H1 (cell line): ENCODE measurements at regions not wholly inside any gene's neighbourhood (a gene's known extent, or its start where the extent isn't known, plus 50 kb on each side); places are given as distances from the start of the nearest gene placed in this dataset.

Experiments used
- CTCF ChIA-PET: fragments of 300-600 bp; sonication (Branson Sonifier 250); formaldehyde crosslinking; loops from one replicate; lab custom pipeline; 2021; ENCODE audit not compliant: partially characterized antibody; lab: Charles Lee
- POLR2A ChIA-PET: fragments of 300-600 bp; sonication (Branson Sonifier 250); formaldehyde crosslinking; loops from one replicate; lab custom pipeline; 2021; ENCODE audit warnings: inconsistent platforms; ENCODE audit not compliant: partially characterized antibody; lab: Charles Lee
- DNase-seq, 2 experiments: peaks; one replicate each; pipeline versions ENCODE4 v3.0.0 to v3.0.0-alpha.2; 2010 to 2022; ENCODE audit warnings: low spot score in 2 of 2, low read depth in 1 of 2, mixed read lengths in 1 of 2
- FAIRE-seq: peaks from 2 replicates; lab custom pipeline; 2011; peaks lifted over from hg19 to GRCh38; lab: Jason Lieb, UNC
- H2AFZ ChIP-seq: 2 replicates; pipeline ENCODE4 v1.8.1; 2012; ENCODE audit warnings: low read length, inconsistent platforms
- H2AK5ac ChIP-seq: 2 replicates; pipeline ENCODE4 v1.6.1; 2013; ENCODE audit warnings: low read depth, low read length
- H2BK120ac ChIP-seq: replicated peaks from 2 replicates; pipeline ENCODE3; 2013; ENCODE audit warnings: low read depth, low read length, inconsistent platforms
- H2BK12ac ChIP-seq: 2 replicates; pipeline ENCODE4 v1.6.1; 2013; ENCODE audit warnings: low read depth, low read length
- H2BK15ac ChIP-seq: 2 replicates; pipeline ENCODE4 v1.6.1; 2013; ENCODE audit warnings: low read length
- H2BK20ac ChIP-seq: 2 replicates; pipeline ENCODE4 v1.6.1; 2013; ENCODE audit warnings: low read length
- H2BK5ac ChIP-seq: 2 replicates; pipeline ENCODE4 v1.6.1; 2013; ENCODE audit warnings: low read depth, low read length
- H3K14ac ChIP-seq: 2 replicates; pipeline ENCODE4 v1.6.1; 2013; ENCODE audit warnings: inconsistent platforms; ENCODE audit not compliant: insufficient read length
- H3K18ac ChIP-seq: 2 replicates; pipeline ENCODE4 v1.6.1; 2013; ENCODE audit warnings: low read length; ENCODE audit errors: extremely low read depth
- H3K23ac ChIP-seq: 2 replicates; pipeline ENCODE4 v1.6.1; 2013; ENCODE audit warnings: inconsistent platforms; ENCODE audit not compliant: insufficient read length
- H3K23me2 ChIP-seq: 2 replicates; pipeline ENCODE4 v1.6.1; 2013; ENCODE audit warnings: low read depth, low read length
- H3K27ac ChIP-seq: 2 replicates; pipeline ENCODE4 v1.6.1; 2011; ENCODE audit warnings: low read depth, low read length, inconsistent platforms
- H3K27me3 ChIP-seq, 4 experiments: replicated peaks in 1 of 4; 1 replicate in 1 of 4; 2 replicates in 3 of 4; pipeline versions ENCODE4 v1.6.1 to v1.8.1; 2011 to 2013; ENCODE audit warnings: low read length in 3 of 4, mild to moderate bottlenecking in 3 of 4, inconsistent platforms in 2 of 4, mixed read lengths in 2 of 4, moderate library complexity in 1 of 4; ENCODE audit not compliant: control insufficient read depth in 3 of 4, insufficient read depth in 3 of 4; ENCODE audit errors: extremely low read depth in 1 of 4
- H3K36me3 ChIP-seq, 4 experiments: 2 replicates each; pipeline versions ENCODE4 v1.6.1 to v1.8.1; 2011 to 2013; ENCODE audit warnings: mild to moderate bottlenecking in 4 of 4, low read length in 3 of 4, moderate library complexity in 2 of 4, control low read depth in 1 of 4, inconsistent platforms in 1 of 4; ENCODE audit not compliant: insufficient read depth in 4 of 4, control insufficient read depth in 2 of 4
- H3K4ac ChIP-seq: replicated peaks from 2 replicates; pipeline ENCODE3; 2013; ENCODE audit warnings: low read length, low read depth, mixed read lengths, inconsistent platforms; ENCODE audit not compliant: insufficient read length
- H3K4me1 ChIP-seq, 4 experiments: replicated peaks in 1 of 4; 1 replicate in 1 of 4; 2 replicates in 3 of 4; pipeline versions ENCODE4 v1.6.1 to v1.8.1; 2011 to 2013; ENCODE audit warnings: low read length in 3 of 4, inconsistent platforms in 2 of 4, mixed read lengths in 1 of 4; ENCODE audit not compliant: insufficient read depth in 4 of 4, control insufficient read depth in 3 of 4
- H3K4me2 ChIP-seq, 2 experiments: 2 replicates each; pipeline versions ENCODE4 v1.6.1 to v1.8.1; 2011 to 2013; ENCODE audit warnings: low read depth in 2 of 2, low read length in 2 of 2, control low read depth in 1 of 2, inconsistent platforms in 1 of 2, mild to moderate bottlenecking in 1 of 2; ENCODE audit not compliant: insufficient read depth in 1 of 2
- H3K4me3 ChIP-seq, 4 experiments: fragments of 200-600, 300-600 bp in 1 of 4; sonication (generic), shearing (Covaris generic), sonication (Bioruptor Twin) in 1 of 4; 2 replicates each; pipeline versions ENCODE4 v1.5.1 to v1.8.1; 2011 to 2016; ENCODE audit warnings: low read length in 4 of 4, low read depth in 3 of 4, control low read depth in 2 of 4, inconsistent platforms in 2 of 4, mild to moderate bottlenecking in 2 of 4, mixed read lengths in 1 of 4, moderate library complexity in 1 of 4; ENCODE audit not compliant: insufficient read depth in 2 of 4; ENCODE audit errors: extremely low read depth in 1 of 4
- H3K56ac ChIP-seq: replicated peaks from 2 replicates; pipeline ENCODE3; 2013; ENCODE audit warnings: low read depth, mild to moderate bottlenecking, mixed read lengths, low read length, inconsistent platforms; ENCODE audit not compliant: insufficient read length
- H3K79me1 ChIP-seq: 2 replicates; pipeline ENCODE4 v1.6.1; 2013; ENCODE audit warnings: low read depth, low read length, control low read depth
- H3K79me2 ChIP-seq, 2 experiments: 2 replicates each; pipeline versions ENCODE4 v1.6.1 to v1.8.1; 2012 to 2013; ENCODE audit warnings: low read length in 2 of 2, mild to moderate bottlenecking in 2 of 2, inconsistent platforms in 1 of 2; ENCODE audit not compliant: insufficient read depth in 2 of 2, control insufficient read depth in 1 of 2
- H3K9ac ChIP-seq, 4 experiments: replicated peaks in 1 of 4; 1 replicate in 1 of 4; 2 replicates in 3 of 4; pipeline versions ENCODE4 v1.6.1 to v1.8.1; 2011 to 2013; ENCODE audit warnings: low read depth in 3 of 4, low read length in 3 of 4, control low read depth in 2 of 4, mild to moderate bottlenecking in 2 of 4, moderate library complexity in 2 of 4, inconsistent platforms in 1 of 4; ENCODE audit errors: extremely low read depth in 1 of 4
- H3K9me3 ChIP-seq, 2 experiments: 2 replicates each; pipeline versions ENCODE4 v1.6.1 to v1.8.1; 2012 to 2013; ENCODE audit warnings: mild to moderate bottlenecking in 2 of 2, moderate library complexity in 2 of 2, control low read depth in 1 of 2, inconsistent platforms in 1 of 2, low read depth in 1 of 2, low read length in 1 of 2, mixed read lengths in 1 of 2; ENCODE audit not compliant: insufficient read depth in 2 of 2
- H4K20me1 ChIP-seq, 2 experiments: replicated peaks in 1 of 2; 2 replicates each; pipeline versions ENCODE3 to v1.8.1; 2011 to 2013; ENCODE audit warnings: inconsistent platforms in 2 of 2, low read length in 2 of 2, mild to moderate bottlenecking in 1 of 2; ENCODE audit not compliant: insufficient read depth in 2 of 2, control insufficient read depth in 1 of 2
- H4K5ac ChIP-seq: 2 replicates; pipeline ENCODE4 v1.6.1; 2013; ENCODE audit warnings: low read length, low read depth, mixed read lengths, inconsistent platforms; ENCODE audit not compliant: insufficient read length
- H4K8ac ChIP-seq: 2 replicates; pipeline ENCODE4 v1.8.0; 2013; ENCODE audit warnings: mild to moderate bottlenecking, moderate library complexity, low read length, inconsistent platforms; ENCODE audit not compliant: insufficient read depth; ENCODE audit errors: extremely low read depth
- H4K91ac ChIP-seq: replicated peaks from 2 replicates; pipeline ENCODE3; 2013; ENCODE audit warnings: low read length, mixed read lengths, inconsistent platforms; ENCODE audit not compliant: insufficient read length
- ATF2 ChIP-seq: IDR thresholded peaks from 2 replicates; pipeline ENCODE4 v1.6.1; 2012; ENCODE audit warnings: low read length, inconsistent platforms
- RXRA ChIP-seq: IDR thresholded peaks from 2 replicates; pipeline ENCODE4 v1.6.1; 2011; ENCODE audit warnings: low read depth, mild to moderate bottlenecking, low read length, moderate library complexity; ENCODE audit not compliant: insufficient read depth
- SUZ12 ChIP-seq: fragments of 200-600 bp; sonication (generic); IDR thresholded peaks from 2 replicates; pipeline ENCODE4 v1.6.1; 2012; ENCODE audit warnings: mild to moderate bottlenecking, inconsistent platforms, low read length, moderate library complexity, mixed read lengths
- WGBS, 2 experiments: shearing (Covaris generic) in 1 of 2; methylation state at CpG; one replicate each; pipeline versions ENCODE4 v1.1.6 to v1.1.7; 2013 to 2015; ENCODE audit warnings: low lambda C conversion rate in 2 of 2, mixed read lengths in 2 of 2, inconsistent platforms in 1 of 2, low coverage in 1 of 2, missing lambda C conversion rate in 1 of 2; ENCODE audit not compliant: insufficient replicate concordance in 2 of 2, insufficient coverage in 1 of 2, insufficient read length in 1 of 2; ENCODE audit errors: extremely low coverage in 1 of 2, missing lambda C conversion rate in 1 of 2; 5-methylcytosine and 5-hydroxymethylcytosine counted together

- CTCF ChIA-PET = interaction anchor here (0.7 to 1.3 kb wide), 2 partner anchors 12 to 21 kb away, joined by 3 read pairs; no protein-coding TSS in a partner anchor
- H3K23ac ChIP-seq = no peak overlapping the region
- 77% methylated on average over 7 of the region's 7 CpGs; no CpG with 5 or more reads in 1 of the 2 experiments for WGBS, 2 experiments
Observed at GRCh38 chr20:24735263-24735662, 213.8 kb upstream of the CST7 start.

More at GRCh38 chr20:24735263-24735662, 213.8 kb upstream of the CST7 start:
- Histone ChIP-seq H4K20me1 (no peaks in the 10 kb centered on the region), H3K27me3 (no peaks in the 10 kb centered on the region), H3K9ac (no peak overlapping the region), H3K27ac (no peak overlapping the region), H3K36me3 (no peaks in the 10 kb centered on the region), H2BK20ac (no peak overlapping the region; the same call in 1 of the 2 replicates), H2BK12ac (no peak overlapping the region; the same call in 1 of the 2 replicates), H2BK15ac (no peak overlapping the region), H4K91ac (no peak overlapping the region), H2BK120ac (no peak overlapping the region), H2AK5ac (no peak overlapping the region), H4K8ac (no peak overlapping the region), H3K56ac (no peak overlapping the region), H2BK5ac (no peak overlapping the region), H3K23me2 (no peaks in the 10 kb centered on the region), H3K4me2 (no peak overlapping the region), H3K4me3 (no peak overlapping the region), H3K4me1 (peaks cover 0 to 12% (median 2%) of the 10 kb centered on the region in 4 experiments; a peak in 3 of 7 replicates), H3K9me3 (peaks cover 0 to 3% of the 10 kb centered on the region in 2 experiments; a peak in 1 of 4 replicates), H2AFZ (no peak overlapping the region), H3K79me2 (no peaks in the 10 kb centered on the region), H3K79me1 (no peaks in the 10 kb centered on the region), H3K4ac (no peak overlapping the region), H3K14ac (no peak overlapping the region), H3K18ac (no peak overlapping the region; the same call in 1 of the 2 replicates), H4K5ac (no peak overlapping the region)
- TF ChIP-seq ATF2 (no peak), RXRA (no peak), SUZ12 (no peak)
- POLR2A ChIA-PET = no interaction called here
- DNase-seq (peak in 1 of 2 experiments; percentile 39), FAIRE-seq (no peak)
